T1000 (cell line): ENCODE measurements at regions not wholly inside any gene's neighbourhood (a gene's known extent, or its start where the extent isn't known, plus 50 kb on each side); places are given as distances from the start of the nearest gene placed in this dataset.
"Not testable (repeated sequence)": the region's sequence is repeated elsewhere in the genome, so short reads cannot be mapped to it uniquely, and the experiment has no call there.

Source experiments
- DNase-seq: peaks from one replicate; lab custom pipeline; 2025; ENCODE audit warnings: mixed read lengths; lab: John Stamatoyannopoulos, UW

- DNase-seq, result no peak
Measured at GRCh38 chr12:67456431-67456901, 187.3 kb downstream of the CAND1 start.

GRCh38 chr12:67457136-67457535 is 188.0 kb downstream of the CAND1 start:
- DNase-seq, result no peak

GRCh38 chr12:67457778-67458665 is 188.9 kb downstream of the CAND1 start:
- DNase-seq, result no peak

GRCh38 chr12:67459173-67459572 is 189.4 kb upstream of the DYRK2 start:
- no peak for DNase-seq

- no peak for DNase-seq
Measured at GRCh38 chr12:67459578-67459977, 189.0 kb upstream of the DYRK2 start.

- no peak for DNase-seq
Measured at GRCh38 chr12:67460388-67460787, 188.2 kb upstream of the DYRK2 start.

- no peak for DNase-seq
Measured at GRCh38 chr12:67468549-67469245, 179.8 kb upstream of the DYRK2 start.

GRCh38 chr12:67469666-67470065 is 178.9 kb upstream of the DYRK2 start:
- DNase-seq, result no peak

GRCh38 chr12:67471810-67472209 is 176.7 kb upstream of the DYRK2 start:
- DNase-seq, result no peak

GRCh38 chr12:67472539-67472938 is 176.0 kb upstream of the DYRK2 start:
- DNase-seq, result no peak

GRCh38 chr12:67474934-67475620 is 173.5 kb upstream of the DYRK2 start:
- no peak for DNase-seq

- DNase-seq, result peak; percentile 40
Measured at GRCh38 chr12:67475725-67476124, 172.8 kb upstream of the DYRK2 start.

GRCh38 chr12:67477681-67478265 is 170.8 kb upstream of the DYRK2 start:
- DNase-seq, result no peak

GRCh38 chr12:67482751-67483661 is 165.5 kb upstream of the DYRK2 start:
- no peak for DNase-seq

GRCh38 chr12:67483871-67484554 is 164.5 kb upstream of the DYRK2 start:
- no peak for DNase-seq

GRCh38 chr12:67484791-67485480 is 163.6 kb upstream of the DYRK2 start:
- DNase-seq, result no peak

GRCh38 chr12:67486671-67487070 is 161.9 kb upstream of the DYRK2 start:
- DNase-seq, result no peak

- not testable (repeated sequence) for DNase-seq
Measured at GRCh38 chr12:67488349-67488748, 160.2 kb upstream of the DYRK2 start.

- DNase-seq, result no peak
Measured at GRCh38 chr12:67489007-67489406, 159.5 kb upstream of the DYRK2 start.

- no peak for DNase-seq
Measured at GRCh38 chr12:67496581-67496980, 152.0 kb upstream of the DYRK2 start.
